Liver (tissue), 3 donors: ENCODE measurements at regions not wholly inside any gene's neighbourhood (a gene's known extent, or its start where the extent isn't known, plus 50 kb on each side); places are given as distances from the start of the nearest gene placed in this dataset.

Experiments used
- ATF3 ChIP-seq: IDR thresholded peaks from 2 replicates; pipeline ENCODE4 v1.6.1; 2016; ENCODE audit warnings: antibody characterized with exemption
- CTCF ChIP-seq: fragments of 150-350 bp; IDR thresholded peaks from 2 replicates; pipeline ENCODE4 v1.5.1; 2017; ENCODE audit warnings: improper control_type of control experiment, low read depth, low read length; ENCODE audit not compliant: missing input control
- EGR1 ChIP-seq, 2 donors: IDR thresholded peaks; 2 replicates each; pipeline ENCODE4 v1.6.1; 2016 to 2018; ENCODE audit warnings: antibody characterized with exemption in 2 of 2, low read depth in 2 of 2
- FOXA1 ChIP-seq: IDR thresholded peaks from 2 replicates; pipeline ENCODE4 v1.6.1; 2016; ENCODE audit warnings: antibody characterized with exemption
- HNF4A ChIP-seq, 2 donors: conservative IDR thresholded peaks; 2 replicates each; pipeline ENCODE4 v1.6.1; 2016; ENCODE audit warnings: antibody characterized with exemption in 2 of 2, mild to moderate bottlenecking in 2 of 2
- JUND ChIP-seq, 2 donors: IDR thresholded peaks; 2 replicates each; pipeline ENCODE4 v1.6.1; 2016; ENCODE audit warnings: antibody characterized with exemption in 2 of 2
- MAX ChIP-seq: IDR thresholded peaks from 2 replicates; pipeline ENCODE4 v1.6.1; 2016; ENCODE audit warnings: antibody characterized with exemption
- RAD21 ChIP-seq, 2 donors: IDR thresholded peaks; 2 replicates each; pipeline ENCODE4 v1.6.1; 2016; ENCODE audit warnings: antibody characterized with exemption in 2 of 2, mild to moderate bottlenecking in 2 of 2
- REST ChIP-seq: IDR thresholded peaks from 2 replicates; pipeline ENCODE4 v1.6.1; 2016; ENCODE audit warnings: antibody characterized with exemption, mild to moderate bottlenecking
- SP1 ChIP-seq: IDR thresholded peaks from 2 replicates; pipeline ENCODE4 v1.6.1; 2018; ENCODE audit warnings: antibody characterized with exemption, mild to moderate bottlenecking
- TAF1 ChIP-seq: conservative IDR thresholded peaks from 2 replicates; pipeline ENCODE4 v1.6.1; 2016; ENCODE audit warnings: antibody characterized with exemption, mild to moderate bottlenecking
- YY1 ChIP-seq: IDR thresholded peaks from 2 replicates; pipeline ENCODE4 v1.6.1; 2016; ENCODE audit warnings: antibody characterized with exemption, mild to moderate bottlenecking
- donor health status: healthy.
- donor health status: healthy.

- TF ChIP-seq CTCF: no peak
- TF ChIP-seq REST: no peak
- no peak for TF ChIP-seq HNF4A (conservative IDR thresholded peaks at IDR 0.05)
- no peak for TF ChIP-seq YY1
- no peak for TF ChIP-seq EGR1 (IDR thresholded peaks at IDR 0.05; ENCODE audit: low read depth in 2 of 2)
- no peak for TF ChIP-seq TAF1
- TF ChIP-seq MAX: no peak
- TF ChIP-seq FOXA1: no peak
- no peak for TF ChIP-seq ATF3
- TF ChIP-seq RAD21 (IDR thresholded peaks at IDR 0.05): no peak
- no peak for TF ChIP-seq JUND (IDR thresholded peaks at IDR 0.05)
- TF ChIP-seq SP1: no peak
These were observed 475.2 kb upstream of the UBE2E3 start for GRCh38 chr2:180505203-180505602.
